Activated naive CD4-positive, alpha-beta T cell treated with anti-CD3 and anti-CD28 coated beads, Interleukin-2, amount 50 U/mL, for 16 hours (primary cell): ENCODE measurements at regions not wholly inside any gene's neighbourhood (a gene's known extent, or its start where the extent isn't known, plus 50 kb on each side); places are given as distances from the start of the nearest gene placed in this dataset.

ENCODE experiments used
- DNase-seq: peaks from one replicate; pipeline ENCODE4 v3.0.0-alpha.2; 2020

- DNase-seq = no peak
These were observed 61.7 kb upstream of the MDFIC start for GRCh38 chr7:114860206-114860605.

- no peak for DNase-seq
These were observed 59.5 kb upstream of the MDFIC start for GRCh38 chr7:114862406-114862805.

GRCh38 chr7:114864278-114864677 lies 57.6 kb upstream of the MDFIC start:
- DNase-seq = no peak

- DNase-seq = peak; percentile 61
These were observed 56.3 kb upstream of the MDFIC start for GRCh38 chr7:114865564-114865963.
